GM18519 (cell line): ENCODE measurements at regions not wholly inside any gene's neighbourhood (a gene's known extent, or its start where the extent isn't known, plus 50 kb on each side); places are given as distances from the start of the nearest gene placed in this dataset.

Source experiments
- ATAC-seq: cut with Tn5 transposase; IDR thresholded peaks from one replicate; pipeline ENCODE4 v1.9.1; 2021; ENCODE audit warnings: mild to moderate bottlenecking, moderate library complexity; ENCODE audit not compliant: unreplicated experiment, low FRiP score

DNA sequence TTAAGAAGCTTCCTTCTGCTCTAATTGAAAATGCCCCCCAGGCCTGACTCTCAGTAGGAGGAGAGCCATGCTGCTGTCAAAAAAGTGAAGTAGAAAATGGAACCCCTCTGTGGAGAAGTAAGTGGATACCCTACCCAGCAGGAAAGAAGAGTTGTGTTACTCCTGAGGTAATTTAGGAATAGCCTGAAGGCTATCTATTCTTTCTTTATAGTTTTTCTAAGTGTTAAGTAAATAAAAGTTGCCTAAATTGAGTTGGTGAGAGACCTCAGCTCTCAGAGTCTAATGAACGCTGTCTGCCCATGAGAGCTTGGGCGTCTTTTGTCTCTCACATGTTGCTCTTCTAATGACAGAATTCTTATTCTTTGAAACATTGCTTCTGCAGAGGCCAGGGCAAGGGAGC lies 116.2 kb downstream of the NSUN3 start:
- no peak for ATAC-seq

DNA sequence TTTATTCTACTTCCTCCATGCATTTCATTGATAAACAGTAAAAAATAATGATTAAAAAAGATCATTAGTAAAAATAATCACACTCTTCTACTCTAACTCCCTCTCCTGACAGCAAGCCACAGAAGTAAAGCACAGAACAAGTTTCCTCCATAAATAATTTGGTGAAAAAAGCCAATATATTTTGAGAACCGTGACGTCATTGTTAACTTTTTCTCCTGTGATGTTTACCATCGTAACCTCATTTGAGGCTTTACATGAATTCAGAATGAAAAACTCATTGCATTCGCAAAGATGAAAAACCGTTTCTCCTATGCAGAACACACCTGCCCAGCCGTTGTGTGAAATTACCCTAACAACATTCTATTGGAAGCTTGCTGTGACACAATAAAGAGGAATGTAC lies 120.7 kb downstream of the NSUN3 start:
- no peak for ATAC-seq

DNA sequence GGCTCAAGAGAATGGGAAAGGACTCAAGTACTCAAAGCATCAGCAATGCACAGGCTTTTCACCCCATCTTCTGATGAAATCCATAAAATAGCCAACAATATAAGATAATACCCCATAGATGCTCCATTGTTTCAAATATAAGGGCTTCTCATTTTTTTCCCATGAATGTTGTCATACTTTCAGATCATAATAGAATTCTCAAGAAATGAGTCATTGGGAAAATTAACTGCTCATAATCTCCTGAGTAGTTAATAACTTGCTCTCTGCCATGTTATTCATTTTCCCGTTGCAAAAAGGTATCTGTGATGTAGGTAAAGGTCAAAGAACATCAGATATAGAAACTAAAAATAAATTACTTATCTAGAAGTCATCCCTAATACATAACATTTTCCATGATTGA lies 121.9 kb downstream of the NSUN3 start:
- no peak for ATAC-seq

GRCh38 chr3:94185753-94186152 lies 122.9 kb downstream of the NSUN3 start:
- ATAC-seq, result no peak

GRCh38 chr3:94187697-94188096 lies 124.8 kb downstream of the NSUN3 start:
- ATAC-seq, result no peak

GRCh38 chr3:94195381-94195780 lies 132.5 kb downstream of the NSUN3 start:
- ATAC-seq, result no peak

DNA sequence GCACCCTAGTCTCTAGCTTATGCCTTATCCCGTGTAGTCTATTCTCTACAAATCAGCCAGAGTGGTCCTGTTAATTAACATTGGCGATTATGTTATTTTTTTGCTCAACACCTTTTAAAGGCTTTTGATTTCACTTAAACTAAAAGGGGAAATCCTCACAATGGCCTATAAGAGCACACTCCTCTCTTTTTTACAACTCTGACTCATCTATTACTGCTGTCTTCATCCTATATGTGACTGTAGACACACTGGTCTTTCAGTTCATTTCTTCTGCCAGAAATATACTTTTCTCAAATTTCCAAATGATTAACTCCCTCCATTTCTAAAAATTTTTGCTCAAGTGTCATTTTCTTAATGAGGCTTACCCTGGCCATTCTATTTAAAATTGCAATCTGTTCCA lies 143.4 kb downstream of the NSUN3 start:
- ATAC-seq, result no peak

- ATAC-seq, result no peak
These were observed 147.4 kb downstream of the NSUN3 start for GRCh38 chr3:94210256-94210655.

DNA sequence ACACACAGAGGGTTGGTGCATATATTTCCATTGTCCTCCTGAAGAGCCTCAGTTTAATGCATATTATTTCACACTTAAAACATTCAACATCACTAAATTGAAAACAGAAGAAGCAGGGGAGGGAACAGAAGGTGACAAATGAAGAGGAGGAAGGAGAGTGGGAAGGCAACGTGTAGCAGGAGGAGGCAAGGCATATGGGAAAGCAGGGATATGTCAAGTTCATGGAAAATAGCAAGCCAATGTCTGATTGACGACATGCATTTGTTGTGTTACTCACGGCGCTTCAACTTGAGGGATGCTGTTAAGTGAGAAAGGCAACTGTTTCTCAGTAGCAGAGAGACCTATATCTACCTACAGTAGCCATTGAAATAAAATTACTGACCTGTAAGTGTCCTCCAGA lies 154.5 kb downstream of the NSUN3 start:
- no peak for ATAC-seq

DNA sequence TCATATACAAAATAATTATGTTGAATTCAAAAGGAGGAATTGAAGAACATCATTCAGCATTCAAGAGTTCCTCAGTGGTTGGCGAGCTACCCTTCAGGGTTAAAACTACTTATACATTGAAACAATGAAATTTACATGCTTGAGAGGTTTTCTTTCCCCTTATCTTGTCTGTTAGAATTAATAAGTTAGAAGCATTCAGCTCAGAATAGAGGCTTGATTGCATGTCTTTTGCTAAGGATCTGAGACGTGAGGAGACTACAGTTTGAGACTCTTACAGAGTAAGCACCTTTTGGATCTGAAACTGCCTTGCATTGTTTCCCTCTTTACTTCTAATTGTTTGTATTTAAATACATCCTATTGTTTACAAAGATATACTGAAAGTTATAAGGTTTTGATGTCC lies 157.6 kb downstream of the NSUN3 start:
- no peak for ATAC-seq

GRCh38 chr3:94221829-94222228 lies 159.0 kb downstream of the NSUN3 start:
- ATAC-seq, result no peak

DNA sequence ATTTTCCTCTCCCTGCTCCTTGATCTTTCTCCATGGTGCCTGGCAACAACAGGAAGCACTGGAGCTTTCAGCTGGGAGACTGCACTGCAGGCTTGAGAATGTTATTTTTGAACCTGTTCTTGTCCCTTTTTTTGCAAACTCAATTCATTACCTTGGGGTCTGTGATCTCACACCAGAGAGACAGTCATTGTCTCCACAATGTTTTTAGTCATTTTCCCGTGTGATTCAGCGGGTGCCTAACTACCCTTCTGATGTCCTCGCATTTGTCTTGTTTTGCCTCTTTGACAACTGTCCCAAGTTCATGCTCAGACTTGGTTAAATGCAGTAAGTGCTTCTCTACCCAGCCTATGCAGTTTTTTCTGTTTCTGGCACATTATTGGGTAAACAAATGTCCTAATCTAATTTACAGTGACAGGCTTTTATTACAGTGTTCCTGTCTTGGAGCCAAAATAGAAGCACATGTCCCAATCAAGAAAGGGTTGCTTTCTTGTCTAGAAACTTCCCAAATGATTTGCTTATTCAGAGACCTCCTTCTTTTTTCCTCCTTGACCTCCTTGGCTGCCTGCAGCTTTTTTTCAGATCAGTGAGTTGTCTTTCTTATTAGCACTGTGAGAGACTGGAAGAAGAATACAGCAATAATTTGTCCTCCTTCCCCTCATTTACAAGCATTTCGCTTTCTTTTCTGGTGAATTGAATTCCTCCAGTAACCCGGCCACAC lies 162.4 kb downstream of the NSUN3 start:
- no peak for ATAC-seq

GRCh38 chr3:94226078-94226477 lies 163.2 kb downstream of the NSUN3 start:
- no peak for ATAC-seq

- ATAC-seq, result no peak
These were observed 170.1 kb downstream of the NSUN3 start for GRCh38 chr3:94232921-94233320.

- peak; percentile 62 for ATAC-seq
These were observed 171.4 kb downstream of the NSUN3 start for GRCh38 chr3:94234177-94234788.

GRCh38 chr3:94241986-94242385 lies 179.1 kb downstream of the NSUN3 start:
- no peak for ATAC-seq

DNA sequence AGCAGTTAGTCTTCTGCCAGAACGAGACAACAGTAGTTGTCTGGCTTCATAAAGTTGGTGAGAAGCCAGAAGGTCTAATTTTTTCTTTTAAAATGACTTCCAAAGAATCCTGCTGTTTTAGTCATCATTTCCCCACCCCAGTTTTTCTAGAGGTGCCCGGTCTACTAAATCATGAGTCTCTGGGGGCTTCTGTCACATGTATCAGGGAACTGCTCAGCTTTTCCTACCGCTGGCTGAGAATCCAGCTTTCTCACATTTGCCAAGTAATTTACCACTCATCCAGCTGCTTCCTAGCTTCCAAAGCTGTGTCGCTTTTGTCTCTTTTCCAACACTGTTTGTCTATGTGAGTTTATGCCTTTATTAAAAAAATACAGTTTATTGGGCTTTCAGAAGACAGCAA lies 183.3 kb downstream of the NSUN3 start:
- no peak for ATAC-seq

DNA sequence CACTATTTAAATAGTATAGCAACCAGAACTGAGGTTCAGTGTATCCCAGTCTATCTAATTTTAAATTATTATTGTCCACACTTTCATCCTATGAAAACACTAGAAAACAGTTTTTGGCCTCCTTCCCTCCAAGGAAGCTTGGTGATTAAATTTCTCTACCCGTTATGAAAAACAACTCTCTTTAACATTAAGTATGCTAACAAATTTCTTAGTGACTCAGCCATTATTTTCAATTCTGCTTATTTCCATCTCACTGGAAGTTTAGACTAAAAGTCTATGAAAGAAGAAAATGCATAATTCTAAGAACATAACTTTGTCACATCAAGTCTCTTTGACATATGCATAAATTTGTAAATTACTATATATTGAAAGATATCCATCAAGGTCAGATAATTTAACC lies 185.2 kb downstream of the NSUN3 start:
- no peak for ATAC-seq

DNA sequence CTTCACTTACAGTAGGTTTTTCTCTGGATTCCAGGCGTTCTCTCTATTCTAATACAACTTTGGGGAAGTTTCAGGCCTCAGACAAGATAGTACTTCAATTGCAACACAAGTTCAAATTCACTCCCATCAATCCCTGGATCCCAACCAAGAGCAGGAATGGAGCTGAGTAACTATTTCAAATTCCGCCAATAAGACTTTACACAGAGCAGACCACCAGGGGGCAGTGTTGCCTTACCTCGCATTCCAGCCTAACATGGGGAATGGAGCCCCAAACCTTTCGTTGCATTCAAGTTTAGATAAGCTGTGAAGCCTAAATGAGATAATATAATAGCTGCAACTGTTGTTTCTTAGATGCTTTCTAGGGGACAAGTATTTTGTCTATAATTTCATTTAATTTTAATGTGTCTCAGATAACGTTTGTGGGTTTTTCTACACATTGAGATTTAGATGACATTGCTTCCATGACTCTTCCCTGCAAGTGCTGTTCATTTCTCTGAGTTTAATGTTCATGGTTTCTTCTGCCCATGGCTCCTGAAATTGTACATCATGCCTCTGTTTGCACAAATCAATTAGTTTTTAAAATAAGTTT lies 186.7 kb downstream of the NSUN3 start:
- ATAC-seq, result peak; percentile 70

DNA sequence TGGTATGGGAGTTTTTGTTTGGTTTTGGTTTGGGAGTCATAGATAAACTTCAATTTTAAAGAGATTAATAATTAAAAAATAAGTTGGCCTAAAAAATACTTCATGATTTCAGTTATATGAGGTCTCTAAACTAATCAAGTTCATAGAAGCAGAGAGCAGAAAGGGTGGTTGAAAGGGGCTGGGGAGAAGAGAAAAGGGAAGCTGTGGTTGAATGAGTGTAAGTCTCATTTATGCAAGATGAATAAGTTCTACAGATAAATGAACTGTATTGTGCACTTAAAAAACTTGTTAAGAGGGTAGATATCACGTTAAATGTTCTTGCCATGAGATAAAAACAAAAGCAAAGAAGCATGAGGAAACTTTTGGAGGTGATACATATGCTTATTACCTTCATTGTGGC lies 188.7 kb downstream of the NSUN3 start:
- no peak for ATAC-seq

- ATAC-seq, result no peak
These were observed 189.5 kb downstream of the NSUN3 start for GRCh38 chr3:94252316-94252715.
